ENCODE measurements at regions not wholly inside any gene's neighbourhood (a gene's known extent, or its start where the extent isn't known, plus 50 kb on each side); places are given as distances from the start of the nearest gene placed in this dataset.

DNA sequence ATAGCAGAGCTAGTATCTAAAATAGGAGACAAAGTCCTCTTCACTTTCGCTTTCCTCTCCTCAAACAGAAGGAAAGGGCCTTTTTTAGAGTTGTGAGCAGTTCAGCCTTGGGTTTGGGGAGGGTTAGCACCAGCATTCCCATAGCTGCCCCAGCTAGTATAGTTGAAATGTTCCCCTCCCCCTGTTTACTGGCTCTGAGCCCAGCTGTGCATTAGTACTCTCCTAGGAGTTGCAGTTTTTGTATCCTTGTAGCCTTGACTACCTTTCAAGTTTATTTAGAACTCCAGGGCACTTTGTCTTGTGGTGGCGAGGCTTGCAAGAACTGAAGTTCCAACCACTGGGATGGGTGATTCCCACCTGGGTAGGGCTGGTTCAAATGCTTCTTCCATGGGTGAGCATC is 245.1 kb upstream of the NAALADL2 start:
- no peaks in the 10 kb centered on the region for H3K9me3 ChIP-seq
- TF ChIP-seq POLR2AphosphoS5 (IDR thresholded peaks at IDR 0.05; ENCODE audit: insufficient read depth in 1 of 2, low read depth in 1 of 2) (no peak), POLR2A (IDR thresholded peaks at IDR 0.05) (no peak)
- TF ChIP-seq, protein P1, sequence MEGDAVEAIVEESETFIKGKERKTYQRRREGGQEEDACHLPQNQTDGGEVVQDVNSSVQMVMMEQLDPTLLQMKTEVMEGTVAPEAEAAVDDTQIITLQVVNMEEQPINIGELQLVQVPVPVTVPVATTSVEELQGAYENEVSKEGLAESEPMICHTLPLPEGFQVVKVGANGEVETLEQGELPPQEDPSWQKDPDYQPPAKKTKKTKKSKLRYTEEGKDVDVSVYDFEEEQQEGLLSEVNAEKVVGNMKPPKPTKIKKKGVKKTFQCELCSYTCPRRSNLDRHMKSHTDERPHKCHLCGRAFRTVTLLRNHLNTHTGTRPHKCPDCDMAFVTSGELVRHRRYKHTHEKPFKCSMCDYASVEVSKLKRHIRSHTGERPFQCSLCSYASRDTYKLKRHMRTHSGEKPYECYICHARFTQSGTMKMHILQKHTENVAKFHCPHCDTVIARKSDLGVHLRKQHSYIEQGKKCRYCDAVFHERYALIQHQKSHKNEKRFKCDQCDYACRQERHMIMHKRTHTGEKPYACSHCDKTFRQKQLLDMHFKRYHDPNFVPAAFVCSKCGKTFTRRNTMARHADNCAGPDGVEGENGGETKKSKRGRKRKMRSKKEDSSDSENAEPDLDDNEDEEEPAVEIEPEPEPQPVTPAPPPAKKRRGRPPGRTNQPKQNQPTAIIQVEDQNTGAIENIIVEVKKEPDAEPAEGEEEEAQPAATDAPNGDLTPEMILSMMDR (IDR thresholded peaks at IDR 0.05), result no peak
- no peak overlapping the region for H3K4me3 ChIP-seq
- H3K27me3 ChIP-seq, result no peaks in the 10 kb centered on the region
- intact Hi-C loops (cut with DNase I), result no loop called here
- H3K4me1 ChIP-seq, result peaks cover 5% of the 10 kb centered on the region
- no peak overlapping the region for H3K27ac ChIP-seq
- DNase-seq (ENCODE audit: extremely low spot score in 2 of 2), result no peak
- no peaks in the 10 kb centered on the region for H3K36me3 ChIP-seq

GRCh38 chr3:174618368-174619080 is 240.6 kb upstream of the NAALADL2 start:
- no peaks in the 10 kb centered on the region for H3K36me3 ChIP-seq
- DNase-seq (ENCODE audit: extremely low spot score in 2 of 2), result no peak
- H3K9me3 ChIP-seq, result no peaks in the 10 kb centered on the region
- H3K27me3 ChIP-seq, result no peaks in the 10 kb centered on the region
- H3K4me1 ChIP-seq, result peaks cover 5% of the 10 kb centered on the region
- TF ChIP-seq POLR2A (IDR thresholded peaks at IDR 0.05) (no peak), POLR2AphosphoS5 (IDR thresholded peaks at IDR 0.05; ENCODE audit: insufficient read depth in 1 of 2, low read depth in 1 of 2) (no peak)
- intact Hi-C loops (cut with DNase I), result no loop called here
- H3K4me3 ChIP-seq, result no peak overlapping the region
- no peak overlapping the region for H3K27ac ChIP-seq

GRCh38 chr3:174619239-174619638 is 239.9 kb upstream of the NAALADL2 start:
- no peaks in the 10 kb centered on the region for H3K36me3 ChIP-seq
- intact Hi-C loops (cut with DNase I), result no loop called here
- H3K27me3 ChIP-seq, result no peaks in the 10 kb centered on the region
- H3K27ac ChIP-seq, result no peak overlapping the region
- H3K9me3 ChIP-seq, result no peaks in the 10 kb centered on the region
- no peak overlapping the region for H3K4me3 ChIP-seq
- DNase-seq (ENCODE audit: extremely low spot score in 2 of 2), result no peak
- peaks cover 5% of the 10 kb centered on the region for H3K4me1 ChIP-seq
- no peak for TF ChIP-seq POLR2A (IDR thresholded peaks at IDR 0.05)
- TF ChIP-seq POLR2AphosphoS5 (IDR thresholded peaks at IDR 0.05; ENCODE audit: insufficient read depth in 1 of 2, low read depth in 1 of 2), result no peak

DNA sequence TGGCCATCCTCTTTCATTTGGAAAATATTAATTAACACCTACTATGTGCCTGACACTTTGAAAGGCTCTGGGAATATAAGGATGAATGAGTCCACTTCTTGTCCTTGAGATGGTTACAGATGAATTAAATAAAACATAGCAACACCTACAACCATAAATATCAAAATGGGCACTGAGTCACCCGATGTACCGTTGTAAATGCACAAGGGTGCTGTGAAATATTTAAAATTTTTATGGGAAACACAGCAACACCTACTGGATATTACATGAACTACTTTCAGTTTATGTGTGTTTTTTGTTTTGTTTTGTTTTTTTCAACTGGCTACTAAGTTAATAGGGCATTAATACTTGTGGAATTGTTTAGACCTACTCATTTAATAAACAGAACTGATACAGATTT is 239.0 kb upstream of the NAALADL2 start:
- no peak for TF ChIP-seq POLR2A (IDR thresholded peaks at IDR 0.05)
- TF ChIP-seq, protein P1 (IDR thresholded peaks at IDR 0.05), result no peak
- TF ChIP-seq POLR2AphosphoS5 (IDR thresholded peaks at IDR 0.05; ENCODE audit: insufficient read depth in 1 of 2, low read depth in 1 of 2), result no peak
- Histone ChIP-seq H3K27ac (no peak overlapping the region), H3K4me1 (peaks cover 5% of the 10 kb centered on the region), H3K9me3 (no peaks in the 10 kb centered on the region), H3K36me3 (no peaks in the 10 kb centered on the region), H3K4me3 (no peak overlapping the region), H3K27me3 (no peaks in the 10 kb centered on the region)
- no peak for DNase-seq (ENCODE audit: extremely low spot score in 2 of 2)
- intact Hi-C loops (cut with DNase I), result no loop called here

- H3K4me3 ChIP-seq, result no peak overlapping the region
- intact Hi-C loops (cut with DNase I), result no loop called here
- no peaks in the 10 kb centered on the region for H3K36me3 ChIP-seq
- peaks cover 5% of the 10 kb centered on the region for H3K4me1 ChIP-seq
- no peak overlapping the region for H3K27ac ChIP-seq
- DNase-seq (ENCODE audit: extremely low spot score in 2 of 2), result no peak
- H3K9me3 ChIP-seq, result no peaks in the 10 kb centered on the region
- TF ChIP-seq POLR2AphosphoS5 (IDR thresholded peaks at IDR 0.05; ENCODE audit: insufficient read depth in 1 of 2, low read depth in 1 of 2) (no peak), POLR2A (IDR thresholded peaks at IDR 0.05) (no peak)
- TF ChIP-seq, protein P1 (IDR thresholded peaks at IDR 0.05), result no peak
- H3K27me3 ChIP-seq, result no peaks in the 10 kb centered on the region
Measured at GRCh38 chr3:174620855-174621472, 238.2 kb upstream of the NAALADL2 start.

GRCh38 chr3:174633342-174633741 is 225.8 kb upstream of the NAALADL2 start:
- intact Hi-C loops (cut with DNase I), result no loop called here
- TF ChIP-seq POLR2AphosphoS5 (IDR thresholded peaks at IDR 0.05; ENCODE audit: insufficient read depth in 1 of 2, low read depth in 1 of 2), result no peak
- TF ChIP-seq, protein P1 (IDR thresholded peaks at IDR 0.05), result no peak
- TF ChIP-seq POLR2A (IDR thresholded peaks at IDR 0.05), result no peak
- Histone ChIP-seq H3K4me1 (no peaks in the 10 kb centered on the region), H3K27me3 (no peaks in the 10 kb centered on the region), H3K4me3 (no peak overlapping the region), H3K36me3 (no peaks in the 10 kb centered on the region), H3K27ac (no peak overlapping the region), H3K9me3 (no peaks in the 10 kb centered on the region)
- DNase-seq (ENCODE audit: extremely low spot score in 2 of 2), result no peak

Data from vagina (tissue), 2 donors.